Adrenal gland (tissue), 5 donors: ENCODE measurements at regions not wholly inside any gene's neighbourhood (a gene's known extent, or its start where the extent isn't known, plus 50 kb on each side); places are given as distances from the start of the nearest gene placed in this dataset.

Experiments
- POLR2A ChIP-seq, 2 donors: fragments of 450-650 bp; IDR thresholded peaks; one replicate each; pipeline ENCODE4 v1.6.1; 2017; ENCODE audit warnings: antibody characterized with exemption in 2 of 2, mild to moderate bottlenecking in 2 of 2, moderate library complexity in 1 of 2
- TF ChIP-seq, protein P1 (sequence below), 6 experiments: fragments of 450-650 bp in 4 of 6; fragments of 200-600 bp in 2 of 6; sonication (generic) in 1 of 6; IDR thresholded peaks; 1 replicate in 5 of 6; 2 replicates in 1 of 6; pipeline versions ENCODE4 v1.5.1 to v1.8.0; 2016 to 2021; ENCODE audit warnings: antibody characterized with exemption in 6 of 6, mild to moderate bottlenecking in 2 of 6, moderate library complexity in 1 of 6
- donor health status: DM: no; HTN: no; CAD: no.

GRCh38 chr1:101116006-101116405 lies 90.4 kb upstream of the DPH5 start:
- TF ChIP-seq POLR2A (IDR thresholded peaks at IDR 0.05): no peak
- TF ChIP-seq, protein P1, sequence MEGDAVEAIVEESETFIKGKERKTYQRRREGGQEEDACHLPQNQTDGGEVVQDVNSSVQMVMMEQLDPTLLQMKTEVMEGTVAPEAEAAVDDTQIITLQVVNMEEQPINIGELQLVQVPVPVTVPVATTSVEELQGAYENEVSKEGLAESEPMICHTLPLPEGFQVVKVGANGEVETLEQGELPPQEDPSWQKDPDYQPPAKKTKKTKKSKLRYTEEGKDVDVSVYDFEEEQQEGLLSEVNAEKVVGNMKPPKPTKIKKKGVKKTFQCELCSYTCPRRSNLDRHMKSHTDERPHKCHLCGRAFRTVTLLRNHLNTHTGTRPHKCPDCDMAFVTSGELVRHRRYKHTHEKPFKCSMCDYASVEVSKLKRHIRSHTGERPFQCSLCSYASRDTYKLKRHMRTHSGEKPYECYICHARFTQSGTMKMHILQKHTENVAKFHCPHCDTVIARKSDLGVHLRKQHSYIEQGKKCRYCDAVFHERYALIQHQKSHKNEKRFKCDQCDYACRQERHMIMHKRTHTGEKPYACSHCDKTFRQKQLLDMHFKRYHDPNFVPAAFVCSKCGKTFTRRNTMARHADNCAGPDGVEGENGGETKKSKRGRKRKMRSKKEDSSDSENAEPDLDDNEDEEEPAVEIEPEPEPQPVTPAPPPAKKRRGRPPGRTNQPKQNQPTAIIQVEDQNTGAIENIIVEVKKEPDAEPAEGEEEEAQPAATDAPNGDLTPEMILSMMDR (IDR thresholded peaks at IDR 0.05): no peak
